Ishikawa (cell line): ENCODE measurements at regions not wholly inside any gene's neighbourhood (a gene's known extent, or its start where the extent isn't known, plus 50 kb on each side); places are given as distances from the start of the nearest gene placed in this dataset.

Experiments used
- CEBPB ChIP-seq: IDR thresholded peaks from 2 replicates; pipeline ENCODE4 v1.6.1; 2012
- CREB1 ChIP-seq: IDR thresholded peaks from 2 replicates; pipeline ENCODE4 v1.6.1; 2012; ENCODE audit warnings: low read depth
- EGR1 ChIP-seq: IDR thresholded peaks from 2 replicates; pipeline ENCODE4 v1.6.1; 2012
- EP300 ChIP-seq: IDR thresholded peaks from 2 replicates; pipeline ENCODE4 v1.6.1; 2012; ENCODE audit warnings: borderline replicate concordance
- FOXM1 ChIP-seq: IDR thresholded peaks from 2 replicates; pipeline ENCODE4 v1.6.1; 2012; ENCODE audit warnings: low read depth, borderline replicate concordance
- MAX ChIP-seq: IDR thresholded peaks from 2 replicates; pipeline ENCODE4 v1.6.1; 2012
- NFIC ChIP-seq: IDR thresholded peaks from 2 replicates; pipeline ENCODE4 v1.6.1; 2012
- RAD21 ChIP-seq: IDR thresholded peaks from 2 replicates; pipeline ENCODE4 v1.6.1; 2012; ENCODE audit warnings: low read depth
- REST ChIP-seq: IDR thresholded peaks from 2 replicates; pipeline ENCODE4 v1.6.1; 2012; ENCODE audit warnings: low read depth, mild to moderate bottlenecking
- TAF1 ChIP-seq: IDR thresholded peaks from 2 replicates; pipeline ENCODE4 v1.6.1; 2012; ENCODE audit warnings: low read depth, mild to moderate bottlenecking
- TCF12 ChIP-seq: IDR thresholded peaks from 2 replicates; pipeline ENCODE4 v1.6.1; 2012; ENCODE audit warnings: low read depth
- TEAD4 ChIP-seq: IDR thresholded peaks from 2 replicates; pipeline ENCODE4 v1.6.1; 2012
- USF1 ChIP-seq: IDR thresholded peaks from 2 replicates; pipeline ENCODE4 v1.6.1; 2012
- YY1 ChIP-seq: IDR thresholded peaks from 2 replicates; pipeline ENCODE4 v1.6.1; 2012; ENCODE audit warnings: low read depth
- ZBTB7A ChIP-seq: IDR thresholded peaks from 2 replicates; pipeline ENCODE4 v1.6.1; 2012; ENCODE audit warnings: low read depth

- TF ChIP-seq CREB1 (no peak), EP300 (no peak), EGR1 (no peak), FOXM1 (no peak), YY1 (no peak), CEBPB (no peak), MAX (no peak), REST (no peak), TAF1 (no peak), NFIC (no peak), TEAD4 (no peak), USF1 (no peak), RAD21 (no peak), TCF12 (no peak), ZBTB7A (no peak)
Measured at GRCh38 chr5:26026044-26026443, 1012.3 kb downstream of the CDH9 start.

GRCh38 chr5:26024774-26025173 lies 1013.6 kb downstream of the CDH9 start:
- TF ChIP-seq RAD21 (peak; percentile 31; the same call in 1 of the 2 replicates), ZBTB7A (no peak)

GRCh38 chr5:26023361-26023760 lies 1015.0 kb downstream of the CDH9 start:
- TF ChIP-seq MAX (no peak), EGR1 (no peak), REST (no peak), CEBPB (no peak), TAF1 (no peak), FOXM1 (no peak), TCF12 (no peak), TEAD4 (no peak), RAD21 (no peak), USF1 (no peak), YY1 (no peak), EP300 (no peak), ZBTB7A (no peak), CREB1 (no peak), NFIC (no peak)

- TF ChIP-seq MAX = no peak
- no peak for TF ChIP-seq USF1
- no peak for TF ChIP-seq CREB1
- TF ChIP-seq TCF12 = no peak
Measured at GRCh38 chr5:26014206-26014605, 1024.2 kb downstream of the CDH9 start.

GRCh38 chr5:26012078-26012477 lies 1026.3 kb downstream of the CDH9 start:
- TF ChIP-seq TAF1 = no peak
- no peak for TF ChIP-seq YY1
- no peak for TF ChIP-seq NFIC
- TF ChIP-seq TEAD4 = no peak

- peak; percentile 21 for TF ChIP-seq RAD21
- TF ChIP-seq MAX = no peak
Measured at GRCh38 chr5:26009742-26010141, 1028.6 kb downstream of the CDH9 start.
